Type B pancreatic cell (in vitro differentiated cells): ENCODE measurements at regions not wholly inside any gene's neighbourhood (a gene's known extent, or its start where the extent isn't known, plus 50 kb on each side); places are given as distances from the start of the nearest gene placed in this dataset.
"Not testable (repeated sequence)": the region's sequence is repeated elsewhere in the genome, so short reads cannot be mapped to it uniquely, and the experiment has no call there.

Experiments
- DNase-seq: peaks from one replicate; pipeline ENCODE4 v3.0.0; 2021; ENCODE audit warnings: mixed read lengths; ENCODE audit not compliant: unreplicated experiment; ENCODE audit errors: extremely low spot score
- H3K27ac Mint-ChIP-seq: 2 replicates; pipeline ENCODE4 v1.8.0; 2021; ENCODE audit warnings: mild to moderate bottlenecking, mixed read lengths
- H3K27me3 Mint-ChIP-seq: 2 replicates; pipeline ENCODE4 v1.8.0; 2021; ENCODE audit warnings: mixed read lengths
- H3K36me3 Mint-ChIP-seq: 2 replicates; pipeline ENCODE4 v1.8.0; 2021; ENCODE audit warnings: mixed read lengths
- H3K4me1 Mint-ChIP-seq: one replicate; pipeline ENCODE4 v1.8.0; 2021; ENCODE audit warnings: mixed read lengths; ENCODE audit not compliant: unreplicated experiment
- H3K4me3 Mint-ChIP-seq: 2 replicates; pipeline ENCODE4 v1.8.0; 2021; ENCODE audit warnings: mild to moderate bottlenecking, mixed read lengths
- H3K9me3 Mint-ChIP-seq: 2 replicates; pipeline ENCODE4 v1.8.0; 2021; ENCODE audit warnings: mixed read lengths
- TF ChIP-seq, protein P1 (sequence below): fragments of 200-600 bp; sonication (generic); conservative IDR thresholded peaks from 2 replicates; pipeline ENCODE4 v1.5.0; 2021; ENCODE audit warnings: antibody characterized with exemption, mild to moderate bottlenecking

DNA sequence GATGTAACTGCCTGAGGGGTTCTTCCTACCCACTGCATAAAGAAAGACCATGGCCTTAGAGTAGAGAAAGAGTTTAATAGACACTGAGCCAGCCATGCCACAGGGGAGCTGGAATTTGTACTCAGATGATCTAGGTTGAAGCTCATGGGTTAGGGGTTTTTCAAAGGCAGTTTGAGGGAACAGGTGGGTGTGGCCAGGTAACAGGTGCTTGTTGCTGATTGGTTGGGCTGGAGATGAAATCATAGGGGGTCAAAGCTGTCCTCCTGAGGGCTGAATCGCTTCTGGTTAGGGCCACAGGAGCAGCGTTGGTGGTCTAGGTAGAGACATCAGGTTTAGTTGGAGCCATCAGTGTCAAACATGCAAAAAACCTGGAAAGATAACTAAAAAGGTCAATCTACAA is 59.2 kb upstream of the CSNK1A1L start:
- Mint-ChIP-seq H3K27me3 (no peaks in the 10 kb centered on the region), H3K27ac (no peak overlapping the region), H3K36me3 (no peaks in the 10 kb centered on the region), H3K9me3 (peaks cover 6% of the 10 kb centered on the region), H3K4me1 (no peaks in the 10 kb centered on the region), H3K4me3 (no peak overlapping the region)
- TF ChIP-seq, protein P1, sequence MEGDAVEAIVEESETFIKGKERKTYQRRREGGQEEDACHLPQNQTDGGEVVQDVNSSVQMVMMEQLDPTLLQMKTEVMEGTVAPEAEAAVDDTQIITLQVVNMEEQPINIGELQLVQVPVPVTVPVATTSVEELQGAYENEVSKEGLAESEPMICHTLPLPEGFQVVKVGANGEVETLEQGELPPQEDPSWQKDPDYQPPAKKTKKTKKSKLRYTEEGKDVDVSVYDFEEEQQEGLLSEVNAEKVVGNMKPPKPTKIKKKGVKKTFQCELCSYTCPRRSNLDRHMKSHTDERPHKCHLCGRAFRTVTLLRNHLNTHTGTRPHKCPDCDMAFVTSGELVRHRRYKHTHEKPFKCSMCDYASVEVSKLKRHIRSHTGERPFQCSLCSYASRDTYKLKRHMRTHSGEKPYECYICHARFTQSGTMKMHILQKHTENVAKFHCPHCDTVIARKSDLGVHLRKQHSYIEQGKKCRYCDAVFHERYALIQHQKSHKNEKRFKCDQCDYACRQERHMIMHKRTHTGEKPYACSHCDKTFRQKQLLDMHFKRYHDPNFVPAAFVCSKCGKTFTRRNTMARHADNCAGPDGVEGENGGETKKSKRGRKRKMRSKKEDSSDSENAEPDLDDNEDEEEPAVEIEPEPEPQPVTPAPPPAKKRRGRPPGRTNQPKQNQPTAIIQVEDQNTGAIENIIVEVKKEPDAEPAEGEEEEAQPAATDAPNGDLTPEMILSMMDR: no peak
- DNase-seq: no peak

DNA sequence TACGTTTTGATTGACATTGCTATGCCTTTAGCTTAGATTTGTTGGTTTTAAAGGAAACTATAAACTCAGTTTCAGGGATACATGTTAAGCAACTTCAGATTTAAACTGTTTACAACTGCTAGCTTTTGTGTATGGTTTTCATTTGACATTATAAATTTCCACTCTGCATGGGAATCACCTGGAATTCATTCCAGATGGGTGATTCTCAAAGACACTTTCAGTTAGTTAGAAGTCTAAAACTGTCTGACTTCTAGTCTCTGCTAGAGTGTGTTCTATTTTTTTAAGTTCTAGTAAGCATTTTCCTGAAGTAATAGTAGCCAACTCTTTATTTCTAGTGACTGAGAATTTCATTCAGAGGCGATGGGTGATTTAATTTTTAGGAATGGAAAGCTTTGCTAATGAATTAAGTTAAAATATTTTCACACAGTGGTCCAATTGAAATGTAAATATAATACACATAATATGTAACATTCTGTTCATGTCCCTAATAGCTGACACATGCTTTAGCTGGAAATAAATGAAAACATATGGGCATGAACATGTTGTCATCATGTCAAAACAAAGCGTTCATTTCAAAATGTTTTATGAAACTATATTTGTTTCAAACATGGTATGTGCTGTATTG is 58.3 kb upstream of the CSNK1A1L start:
- Mint-ChIP-seq H3K9me3 (peaks cover 15% of the 10 kb centered on the region), H3K27ac (no peak overlapping the region), H3K36me3 (no peaks in the 10 kb centered on the region), H3K4me1 (no peaks in the 10 kb centered on the region), H3K27me3 (no peaks in the 10 kb centered on the region), H3K4me3 (no peak overlapping the region)
- DNase-seq: no peak
- TF ChIP-seq, protein P1: no peak

DNA sequence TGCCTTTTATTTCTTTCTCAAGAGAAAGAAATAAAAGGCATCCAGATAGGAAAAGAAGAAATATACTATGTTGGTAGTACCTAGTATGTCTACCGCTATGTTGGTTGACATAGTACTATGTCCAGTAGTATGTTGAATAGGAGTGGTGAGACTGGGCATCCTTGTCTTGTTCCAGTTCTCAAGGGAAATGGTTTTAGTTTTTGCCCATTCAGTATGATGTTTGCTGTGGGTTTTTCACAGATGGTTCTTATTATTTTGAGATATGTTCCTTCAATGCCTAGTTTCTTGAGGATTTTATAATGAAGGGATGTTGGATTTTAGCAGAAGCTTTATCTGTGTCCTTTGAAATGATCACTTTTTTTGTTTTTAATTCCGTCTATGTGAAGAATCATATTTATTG is 53.0 kb upstream of the CSNK1A1L start:
- peaks cover 4% of the 10 kb centered on the region for H3K36me3 Mint-ChIP-seq
- peaks cover 23% of the 10 kb centered on the region for H3K9me3 Mint-ChIP-seq
- H3K27me3 Mint-ChIP-seq: no peaks in the 10 kb centered on the region
- DNase-seq: no peak
- TF ChIP-seq, protein P1: no peak
- no peaks in the 10 kb centered on the region for H3K4me1 Mint-ChIP-seq
- H3K4me3 Mint-ChIP-seq: no peak overlapping the region
- H3K27ac Mint-ChIP-seq: no peak overlapping the region

DNA sequence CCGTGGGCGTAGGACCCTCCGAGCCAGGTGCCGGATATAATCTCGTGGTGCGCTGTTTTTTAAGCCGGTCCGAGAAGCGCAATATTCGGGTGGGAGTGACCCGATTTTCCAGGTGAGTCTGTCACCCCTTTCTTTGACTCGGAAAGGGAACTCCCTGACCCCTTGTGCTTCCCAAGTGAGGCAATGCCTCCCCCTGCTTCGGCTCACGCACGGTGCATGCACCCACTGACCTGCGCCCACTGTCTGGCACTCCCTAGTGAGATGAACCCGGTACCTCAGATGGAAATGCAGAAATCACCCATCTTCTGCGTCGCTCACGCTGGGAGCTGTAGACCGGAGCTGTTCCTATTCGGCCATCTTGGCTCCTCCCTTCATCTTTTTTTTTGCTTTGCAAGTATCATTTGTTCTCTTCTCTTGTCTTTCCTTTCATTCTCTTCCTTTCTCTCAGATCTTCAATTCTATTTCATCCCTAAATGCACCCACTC is 50.2 kb upstream of the CSNK1A1L start:
- H3K4me1 Mint-ChIP-seq, H3K36me3 Mint-ChIP-seq, H3K27ac Mint-ChIP-seq, DNase-seq, H3K4me3 Mint-ChIP-seq, H3K27me3 Mint-ChIP-seq: not testable (repeated sequence)
- peaks cover 23% of the 10 kb centered on the region for H3K9me3 Mint-ChIP-seq
